BLaER1 treated with 17β-estradiol and CSF1 and Interleukin-3, amounts not matched to agents 10 nM and 100 nM (cell line): ENCODE measurements at regions not wholly inside any gene's neighbourhood (a gene's known extent, or its start where the extent isn't known, plus 50 kb on each side); places are given as distances from the start of the nearest gene placed in this dataset.

Source experiments
- H3K27ac ChIP-seq, 11 experiments: shearing (Covaris generic); formaldehyde crosslinking; 2 replicates each; pipeline ENCODE4 v1.8.1; 2022
- H3K27me3 ChIP-seq, 11 experiments: shearing (Covaris generic); formaldehyde crosslinking; 2 replicates each; pipeline ENCODE4 v1.8.1; 2022
- H3K36me3 ChIP-seq, 11 experiments: shearing (Covaris generic); formaldehyde crosslinking; 2 replicates each; pipeline ENCODE4 v1.8.1; 2022
- H3K4me1 ChIP-seq, 10 experiments: shearing (Covaris generic); formaldehyde crosslinking; 2 replicates each; pipeline ENCODE4 v1.8.1; 2022
- H3K4me2 ChIP-seq, 11 experiments: shearing (Covaris generic); formaldehyde crosslinking; 2 replicates each; pipeline ENCODE4 v1.8.1; 2022
- H3K4me3 ChIP-seq, 10 experiments: shearing (Covaris generic); formaldehyde crosslinking; 2 replicates each; pipeline ENCODE4 v1.8.1; 2022
- H3K9ac ChIP-seq, 11 experiments: shearing (Covaris generic); formaldehyde crosslinking; 2 replicates each; pipeline ENCODE4 v1.8.1; 2022
- H3K9me3 ChIP-seq, 11 experiments: shearing (Covaris generic); formaldehyde crosslinking; replicated peaks in 1 of 11; 2 replicates each; pipeline ENCODE4 v1.8.1; 2022
- H4K20me1 ChIP-seq, 11 experiments: shearing (Covaris generic); formaldehyde crosslinking; 2 replicates each; pipeline ENCODE4 v1.8.1; 2022
- Cebpa-rat ChIP-seq, 11 experiments: shearing (Covaris generic); IDR thresholded peaks; 2 replicates each; pipeline ENCODE4 v1.8.1; 2022

DNA sequence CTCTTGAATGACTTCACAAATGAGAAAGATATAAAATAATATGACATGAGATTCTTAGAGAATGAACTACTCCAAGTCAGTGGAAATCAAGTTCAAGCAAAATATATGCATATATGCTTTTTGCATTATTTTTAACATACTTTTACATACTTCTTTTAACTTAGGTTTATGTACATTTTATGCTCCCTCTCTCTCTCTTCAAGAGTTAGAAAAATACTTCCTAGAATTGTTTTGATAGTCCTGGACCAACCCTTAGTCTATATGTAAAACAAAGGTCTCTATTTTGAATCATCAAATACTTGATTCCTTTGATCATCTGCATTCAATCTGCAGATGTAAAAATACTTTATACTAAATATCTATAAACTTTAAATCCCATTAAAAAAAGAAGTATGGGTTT lies 187.8 kb downstream of the DEPDC1B start:
- TF ChIP-seq Cebpa-rat (IDR thresholded peaks at IDR 0.05) = no peak
- H3K27me3 ChIP-seq = no peaks in the 10 kb centered on the region
- no peak overlapping the region for H3K9ac ChIP-seq
- H3K9me3 ChIP-seq = peaks cover 2 to 10% (median 6%) of the 10 kb centered on the region in 11 experiments
- no peak overlapping the region for H3K4me2 ChIP-seq
- peaks cover 0 to 3% (median 0%) of the 10 kb centered on the region in 11 experiments; a peak in 7 of 22 replicates for H3K36me3 ChIP-seq
- no peak overlapping the region for H3K27ac ChIP-seq
- peaks cover 0 to 22% (median 0%) of the 10 kb centered on the region in 10 experiments; a peak in 6 of 20 replicates for H3K4me1 ChIP-seq
- H4K20me1 ChIP-seq = no peaks in the 10 kb centered on the region
- H3K4me3 ChIP-seq = no peak overlapping the region

- no peak for TF ChIP-seq Cebpa-rat (IDR thresholded peaks at IDR 0.05)
Measured at GRCh38 chr5:60510663-60511062, 189.3 kb downstream of the DEPDC1B start.

GRCh38 chr5:60510049-60510448 lies 189.9 kb downstream of the DEPDC1B start:
- H3K4me1 ChIP-seq = peaks cover 0 to 21% (median 6%) of the 10 kb centered on the region in 10 experiments; a peak in 12 of 20 replicates
- H3K4me2 ChIP-seq = no peak overlapping the region
- H3K36me3 ChIP-seq = no peaks in the 10 kb centered on the region
- TF ChIP-seq Cebpa-rat (IDR thresholded peaks at IDR 0.05) = no peak
- H4K20me1 ChIP-seq = no peaks in the 10 kb centered on the region
- no peaks in the 10 kb centered on the region for H3K9me3 ChIP-seq
- H3K4me3 ChIP-seq = no peak overlapping the region
- no peaks in the 10 kb centered on the region for H3K27me3 ChIP-seq
- H3K27ac ChIP-seq = no peak overlapping the region
- no peak overlapping the region for H3K9ac ChIP-seq

More at GRCh38 chr5:60510663-60511062, 189.3 kb downstream of the DEPDC1B start:
- Histone ChIP-seq H3K4me3 (no peak overlapping the region), H3K9ac (no peak overlapping the region), H3K4me2 (no peak overlapping the region), H3K9me3 (no peaks in the 10 kb centered on the region), H4K20me1 (no peaks in the 10 kb centered on the region), H3K27me3 (no peaks in the 10 kb centered on the region), H3K27ac (no peak overlapping the region), H3K4me1 (peaks cover 0 to 22% (median 6%) of the 10 kb centered on the region in 10 experiments; a peak in 12 of 20 replicates), H3K36me3 (no peaks in the 10 kb centered on the region)

GRCh38 chr5:60509519-60509918 lies 190.4 kb downstream of the DEPDC1B start:
- no peaks in the 10 kb centered on the region for H3K9me3 ChIP-seq
- no peak overlapping the region for H3K9ac ChIP-seq
- H4K20me1 ChIP-seq = no peaks in the 10 kb centered on the region
- H3K36me3 ChIP-seq = no peaks in the 10 kb centered on the region
- no peak overlapping the region for H3K4me3 ChIP-seq
- no peak for TF ChIP-seq Cebpa-rat (IDR thresholded peaks at IDR 0.05)
- peaks cover 0 to 16% (median 6%) of the 10 kb centered on the region in 10 experiments; a peak in 12 of 20 replicates for H3K4me1 ChIP-seq
- no peak overlapping the region for H3K27ac ChIP-seq
- no peaks in the 10 kb centered on the region for H3K27me3 ChIP-seq
- no peak overlapping the region for H3K4me2 ChIP-seq

DNA sequence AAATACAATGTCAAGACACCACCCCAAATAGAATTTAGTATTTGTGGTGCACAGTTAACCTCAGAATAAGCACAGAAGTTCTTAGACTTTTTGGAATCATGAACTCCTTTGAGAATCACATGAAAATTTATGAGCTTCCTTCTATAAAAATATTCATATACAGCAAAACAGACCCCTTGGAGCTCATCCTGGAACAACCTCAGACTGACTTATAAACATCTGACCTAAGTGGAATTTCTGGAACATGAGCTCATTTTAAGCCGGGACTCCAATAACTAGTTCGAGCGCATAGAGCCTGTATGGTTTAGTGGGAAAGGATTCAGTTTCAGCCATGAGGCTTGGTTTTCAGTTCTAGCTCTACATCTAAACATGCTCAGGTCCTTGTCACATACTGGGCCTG lies 192.3 kb downstream of the DEPDC1B start:
- Histone ChIP-seq H3K27me3 (no peaks in the 10 kb centered on the region), H3K9me3 (peaks cover 0 to 5% (median 0%) of the 10 kb centered on the region in 11 experiments; a peak in 2 of 22 replicates), H3K4me1 (peaks cover 0 to 17% (median 3%) of the 10 kb centered on the region in 10 experiments; a peak in 7 of 20 replicates), H3K4me3 (no peak overlapping the region), H3K36me3 (no peaks in the 10 kb centered on the region), H3K9ac (no peak overlapping the region), H3K27ac (no peak overlapping the region), H3K4me2 (no peak overlapping the region), H4K20me1 (no peaks in the 10 kb centered on the region)
- TF ChIP-seq Cebpa-rat (IDR thresholded peaks at IDR 0.05) = no peak

DNA sequence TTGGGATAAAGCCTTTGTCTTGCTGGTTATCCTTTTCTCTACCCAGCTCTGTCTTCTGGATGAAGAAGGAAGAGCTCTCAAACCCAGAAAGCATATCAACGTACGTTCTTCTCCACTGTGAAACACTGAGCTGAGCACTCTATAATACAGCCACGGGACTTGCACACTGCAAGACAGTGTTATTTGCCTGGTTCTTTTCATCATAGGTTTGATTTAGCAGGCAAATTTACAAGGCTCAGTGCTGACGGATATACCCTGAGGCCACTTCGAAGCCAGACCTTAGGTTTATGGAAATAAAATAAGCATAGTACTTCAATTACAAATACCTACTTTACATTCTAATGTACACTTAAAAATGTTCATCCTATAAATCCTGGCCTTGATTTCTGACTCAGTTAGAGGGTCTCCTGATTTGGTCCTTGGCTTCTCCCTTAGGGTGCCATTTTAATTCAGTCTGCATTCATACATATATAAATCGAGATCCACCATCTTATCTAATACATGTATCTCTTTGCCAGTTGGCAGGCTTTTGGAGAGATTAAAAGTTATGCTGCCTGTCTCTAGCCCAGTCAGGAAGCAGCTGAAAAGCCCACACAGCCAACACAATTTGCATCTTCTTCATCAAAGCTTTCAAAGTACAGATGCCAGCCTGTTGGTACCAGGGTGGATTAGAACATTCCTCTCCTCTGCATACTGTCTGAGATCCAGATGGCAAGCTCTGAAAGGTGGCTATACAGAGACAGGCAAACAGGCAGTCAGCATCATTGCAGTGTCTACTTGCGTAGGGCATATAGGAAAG lies 194.4 kb downstream of the DEPDC1B start:
- Histone ChIP-seq H3K27ac (no peak overlapping the region), H3K27me3 (no peaks in the 10 kb centered on the region), H3K9me3 (peaks cover 0 to 10% (median 4%) of the 10 kb centered on the region in 11 experiments; a peak in 8 of 22 replicates), H3K4me3 (no peak overlapping the region), H3K9ac (no peak overlapping the region), H3K4me2 (peak overlapping the region in 3 of 11 experiments; percentile 10 to 43 (median 15); a peak in 4 of 22 replicates), H4K20me1 (no peaks in the 10 kb centered on the region), H3K4me1 (peaks cover 0 to 17% (median 3%) of the 10 kb centered on the region in 10 experiments; a peak in 7 of 20 replicates), H3K36me3 (0 out of 22 replicates have a peak, but pooled peaks cover 0 to 3% (median 0%) of the 10 kb centered on the region in 11 experiments)
- no peak for TF ChIP-seq Cebpa-rat (IDR thresholded peaks at IDR 0.05)

DNA sequence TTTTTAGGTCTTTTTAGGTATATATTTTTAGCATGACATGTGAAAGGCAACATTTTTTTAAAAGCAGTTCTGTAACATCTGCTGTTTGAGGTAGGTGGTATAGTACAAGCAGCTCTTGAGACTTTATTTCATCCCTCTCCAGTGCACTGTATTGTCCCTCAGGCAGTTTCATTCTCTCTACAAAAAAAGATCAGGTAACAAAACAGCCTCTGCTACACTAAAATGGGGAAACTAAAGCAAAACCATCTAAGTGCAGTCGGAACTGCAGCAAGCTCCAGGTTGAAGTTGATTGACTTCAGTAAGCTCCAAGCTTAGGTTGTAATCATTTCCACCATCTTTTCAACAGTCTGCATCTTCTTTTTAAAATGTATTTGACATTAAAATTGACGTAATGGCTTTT lies 195.6 kb downstream of the DEPDC1B start:
- no peaks in the 10 kb centered on the region for H3K27me3 ChIP-seq
- peaks cover 0 to 17% (median 3%) of the 10 kb centered on the region in 10 experiments; a peak in 7 of 20 replicates for H3K4me1 ChIP-seq
- H3K4me2 ChIP-seq = peak overlapping the region in 2 of 11 experiments; percentile 0 to 4; a peak in 3 of 22 replicates
- H3K36me3 ChIP-seq = 0 out of 22 replicates have a peak, but pooled peaks cover 0 to 3% (median 0%) of the 10 kb centered on the region in 11 experiments
- no peak overlapping the region for H3K9ac ChIP-seq
- H3K4me3 ChIP-seq = no peak overlapping the region
- peaks cover 0 to 10% (median 4%) of the 10 kb centered on the region in 11 experiments; a peak in 8 of 22 replicates for H3K9me3 ChIP-seq
- TF ChIP-seq Cebpa-rat (IDR thresholded peaks at IDR 0.05) = no peak
- no peaks in the 10 kb centered on the region for H4K20me1 ChIP-seq
- H3K27ac ChIP-seq = no peak overlapping the region

GRCh38 chr5:60503771-60504170 lies 196.2 kb downstream of the DEPDC1B start:
- Histone ChIP-seq H3K9me3 (peaks cover 0 to 10% (median 4%) of the 10 kb centered on the region in 11 experiments; a peak in 8 of 22 replicates), H3K4me1 (peaks cover 0 to 17% (median 3%) of the 10 kb centered on the region in 10 experiments; a peak in 7 of 20 replicates), H3K9ac (no peak overlapping the region), H3K4me2 (peak overlapping the region in 2 of 11 experiments; percentile 0 to 4; a peak in 3 of 22 replicates), H3K27me3 (no peaks in the 10 kb centered on the region), H3K4me3 (no peak overlapping the region), H4K20me1 (no peaks in the 10 kb centered on the region), H3K27ac (no peak overlapping the region), H3K36me3 (0 out of 22 replicates have a peak, but pooled peaks cover 0 to 3% (median 0%) of the 10 kb centered on the region in 11 experiments)
- TF ChIP-seq Cebpa-rat (IDR thresholded peaks at IDR 0.05) = no peak

GRCh38 chr5:60497706-60498500 lies 202.1 kb downstream of the DEPDC1B start:
- TF ChIP-seq Cebpa-rat (IDR thresholded peaks at IDR 0.05) = no peak
- H3K27ac ChIP-seq = no peak overlapping the region

More at GRCh38 chr5:60497706-60498500, 202.1 kb downstream of the DEPDC1B start:
- H4K20me1 ChIP-seq = no peaks in the 10 kb centered on the region
- no peaks in the 10 kb centered on the region for H3K27me3 ChIP-seq
- H3K4me2 ChIP-seq = no peak overlapping the region
- H3K4me3 ChIP-seq = no peak overlapping the region
- H3K9me3 ChIP-seq = peaks cover 0 to 7% (median 4%) of the 10 kb centered on the region in 11 experiments; a peak in 8 of 22 replicates
- no peak overlapping the region for H3K9ac ChIP-seq
- H3K36me3 ChIP-seq = 0 out of 22 replicates have a peak, but pooled peaks cover 0 to 3% (median 0%) of the 10 kb centered on the region in 11 experiments
- H3K4me1 ChIP-seq = no peaks in the 10 kb centered on the region
